22Rv1 (cell line): ENCODE measurements at regions not wholly inside any gene's neighbourhood (a gene's known extent, or its start where the extent isn't known, plus 50 kb on each side); places are given as distances from the start of the nearest gene placed in this dataset.

Experiments used
- ZFX ChIP-seq: fragments of 450-650 bp; IDR thresholded peaks from 2 replicates; pipeline ENCODE4 v1.6.1; 2017; ENCODE audit warnings: antibody characterized with exemption, borderline replicate concordance
- TF ChIP-seq, protein P1 (sequence below): fragments of 450-650 bp; IDR thresholded peaks from 2 replicates; pipeline ENCODE4 v1.5.1; 2017; ENCODE audit warnings: mild to moderate bottlenecking

DNA sequence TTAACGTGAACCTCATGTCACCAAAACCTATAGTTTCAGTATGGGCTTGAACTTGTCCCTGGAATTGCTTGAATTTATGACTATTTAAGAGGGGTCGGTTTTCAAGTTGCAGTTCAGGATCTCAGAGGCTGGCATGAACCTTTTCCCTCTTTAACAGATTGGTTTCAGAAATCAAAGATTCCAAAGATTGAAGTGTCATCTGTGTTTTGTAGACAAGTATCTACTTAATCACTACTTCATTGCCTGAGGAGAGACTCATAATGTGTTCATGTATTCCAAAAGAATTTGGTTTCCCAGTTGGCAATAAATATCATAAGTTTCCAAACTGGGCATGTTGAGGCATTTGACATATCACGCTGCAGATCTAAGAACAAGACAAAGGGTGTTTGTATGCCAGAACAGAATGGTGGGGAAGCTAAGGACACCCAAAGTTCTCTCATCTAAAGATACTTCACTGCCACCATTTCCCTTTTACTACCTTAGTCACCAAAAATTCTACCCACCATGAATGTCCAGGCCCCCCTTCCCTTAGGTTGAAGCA is 199.5 kb downstream of the NUAK1 start:
- TF ChIP-seq, protein P1, sequence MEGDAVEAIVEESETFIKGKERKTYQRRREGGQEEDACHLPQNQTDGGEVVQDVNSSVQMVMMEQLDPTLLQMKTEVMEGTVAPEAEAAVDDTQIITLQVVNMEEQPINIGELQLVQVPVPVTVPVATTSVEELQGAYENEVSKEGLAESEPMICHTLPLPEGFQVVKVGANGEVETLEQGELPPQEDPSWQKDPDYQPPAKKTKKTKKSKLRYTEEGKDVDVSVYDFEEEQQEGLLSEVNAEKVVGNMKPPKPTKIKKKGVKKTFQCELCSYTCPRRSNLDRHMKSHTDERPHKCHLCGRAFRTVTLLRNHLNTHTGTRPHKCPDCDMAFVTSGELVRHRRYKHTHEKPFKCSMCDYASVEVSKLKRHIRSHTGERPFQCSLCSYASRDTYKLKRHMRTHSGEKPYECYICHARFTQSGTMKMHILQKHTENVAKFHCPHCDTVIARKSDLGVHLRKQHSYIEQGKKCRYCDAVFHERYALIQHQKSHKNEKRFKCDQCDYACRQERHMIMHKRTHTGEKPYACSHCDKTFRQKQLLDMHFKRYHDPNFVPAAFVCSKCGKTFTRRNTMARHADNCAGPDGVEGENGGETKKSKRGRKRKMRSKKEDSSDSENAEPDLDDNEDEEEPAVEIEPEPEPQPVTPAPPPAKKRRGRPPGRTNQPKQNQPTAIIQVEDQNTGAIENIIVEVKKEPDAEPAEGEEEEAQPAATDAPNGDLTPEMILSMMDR: no peak
- no peak for TF ChIP-seq ZFX
